ENCODE measurements at regions not wholly inside any gene's neighbourhood (a gene's known extent, or its start where the extent isn't known, plus 50 kb on each side); places are given as distances from the start of the nearest gene placed in this dataset.
"Not testable (repeated sequence)": the region's sequence is repeated elsewhere in the genome, so short reads cannot be mapped to it uniquely, and the experiment has no call there.

GRCh38 chr9:106106396-106106795 lies 412.1 kb downstream of the TMEM38B start:
- Histone ChIP-seq H3K4me1 (no peaks in the 10 kb centered on the region), H3K4me3 (no peak overlapping the region), H3K36me3 (no peaks in the 10 kb centered on the region), H3K9me3 (no peaks in the 10 kb centered on the region), H3K27me3 (ENCODE audit: low read depth) (no peaks in the 10 kb centered on the region), H3K27ac (no peak overlapping the region)
- intact Hi-C loops (cut with DNase I): no loop called here
- DNase-seq (no peak), ATAC-seq (no peak)
- TF ChIP-seq, protein P1, sequence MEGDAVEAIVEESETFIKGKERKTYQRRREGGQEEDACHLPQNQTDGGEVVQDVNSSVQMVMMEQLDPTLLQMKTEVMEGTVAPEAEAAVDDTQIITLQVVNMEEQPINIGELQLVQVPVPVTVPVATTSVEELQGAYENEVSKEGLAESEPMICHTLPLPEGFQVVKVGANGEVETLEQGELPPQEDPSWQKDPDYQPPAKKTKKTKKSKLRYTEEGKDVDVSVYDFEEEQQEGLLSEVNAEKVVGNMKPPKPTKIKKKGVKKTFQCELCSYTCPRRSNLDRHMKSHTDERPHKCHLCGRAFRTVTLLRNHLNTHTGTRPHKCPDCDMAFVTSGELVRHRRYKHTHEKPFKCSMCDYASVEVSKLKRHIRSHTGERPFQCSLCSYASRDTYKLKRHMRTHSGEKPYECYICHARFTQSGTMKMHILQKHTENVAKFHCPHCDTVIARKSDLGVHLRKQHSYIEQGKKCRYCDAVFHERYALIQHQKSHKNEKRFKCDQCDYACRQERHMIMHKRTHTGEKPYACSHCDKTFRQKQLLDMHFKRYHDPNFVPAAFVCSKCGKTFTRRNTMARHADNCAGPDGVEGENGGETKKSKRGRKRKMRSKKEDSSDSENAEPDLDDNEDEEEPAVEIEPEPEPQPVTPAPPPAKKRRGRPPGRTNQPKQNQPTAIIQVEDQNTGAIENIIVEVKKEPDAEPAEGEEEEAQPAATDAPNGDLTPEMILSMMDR (IDR thresholded peaks at IDR 0.05): no peak

- Histone ChIP-seq H3K9me3 (no peaks in the 10 kb centered on the region), H3K4me3 (no peak overlapping the region), H3K36me3 (no peaks in the 10 kb centered on the region), H3K27me3 (ENCODE audit: low read depth) (no peaks in the 10 kb centered on the region), H3K4me1 (no peaks in the 10 kb centered on the region), H3K27ac (no peak overlapping the region)
- intact Hi-C loops (cut with DNase I): no loop called here
- ATAC-seq (no peak), DNase-seq (no peak)
- TF ChIP-seq, protein P1 (IDR thresholded peaks at IDR 0.05): no peak
Measured at GRCh38 chr9:106107716-106108115, 413.4 kb downstream of the TMEM38B start.

- H3K4me1 ChIP-seq; ATAC-seq; intact Hi-C loops (cut with DNase I); DNase-seq; H3K27ac ChIP-seq; H3K27me3 ChIP-seq (ENCODE audit: low read depth); H3K9me3 ChIP-seq; H3K36me3 ChIP-seq; H3K4me3 ChIP-seq: not testable (repeated sequence)
Measured at GRCh38 chr9:106109706-106110105, 415.4 kb downstream of the TMEM38B start.

GRCh38 chr9:106110483-106110882 lies 416.1 kb downstream of the TMEM38B start:
- H3K27me3 ChIP-seq (ENCODE audit: low read depth): no peaks in the 10 kb centered on the region
- H3K4me3 ChIP-seq: no peak overlapping the region
- H3K9me3 ChIP-seq: no peaks in the 10 kb centered on the region
- TF ChIP-seq, protein P1 (IDR thresholded peaks at IDR 0.05): no peak
- intact Hi-C loops (cut with DNase I): no loop called here
- ATAC-seq (no peak), DNase-seq (no peak)
- no peaks in the 10 kb centered on the region for H3K4me1 ChIP-seq
- H3K27ac ChIP-seq: no peak overlapping the region
- H3K36me3 ChIP-seq: no peaks in the 10 kb centered on the region

- TF ChIP-seq, protein P1 (IDR thresholded peaks at IDR 0.05): no peak
- Histone ChIP-seq H3K9me3 (no peaks in the 10 kb centered on the region), H3K27ac (no peak overlapping the region), H3K27me3 (ENCODE audit: low read depth) (no peaks in the 10 kb centered on the region), H3K4me1 (no peaks in the 10 kb centered on the region), H3K36me3 (no peaks in the 10 kb centered on the region), H3K4me3 (no peak overlapping the region)
- DNase-seq (no peak), ATAC-seq (no peak)
- intact Hi-C loops (cut with DNase I): no loop called here
Measured at GRCh38 chr9:106111039-106111730, 416.8 kb downstream of the TMEM38B start.

DNA sequence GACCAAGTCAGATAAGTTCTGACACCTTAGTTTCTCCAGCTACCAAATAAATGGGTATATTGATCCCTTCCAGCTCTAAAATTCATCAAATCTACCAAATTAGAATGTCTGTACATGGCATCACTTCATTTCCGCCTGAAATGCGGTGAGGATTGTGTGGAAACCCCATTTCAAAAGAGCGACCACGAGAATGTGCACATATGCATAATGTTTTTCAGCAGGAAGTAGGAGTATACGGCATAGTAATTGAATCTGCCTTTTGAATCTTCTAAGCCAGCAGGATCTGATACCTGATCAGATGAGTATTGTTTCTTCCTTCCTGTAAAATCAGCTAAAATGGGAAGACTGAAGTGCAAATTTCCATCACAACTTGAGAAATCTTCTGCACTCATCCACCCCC lies 418.6 kb downstream of the TMEM38B start:
- intact Hi-C loops (cut with DNase I): no loop called here
- TF ChIP-seq, protein P1 (IDR thresholded peaks at IDR 0.05): no peak
- Histone ChIP-seq H3K4me1 (no peaks in the 10 kb centered on the region), H3K36me3 (no peaks in the 10 kb centered on the region), H3K4me3 (no peak overlapping the region), H3K9me3 (no peaks in the 10 kb centered on the region), H3K27ac (no peak overlapping the region), H3K27me3 (ENCODE audit: low read depth) (no peaks in the 10 kb centered on the region)
- ATAC-seq: no peak
- DNase-seq: no peak
